GM19438 (cell line): ENCODE measurements at regions not wholly inside any gene's neighbourhood (a gene's known extent, or its start where the extent isn't known, plus 50 kb on each side); places are given as distances from the start of the nearest gene placed in this dataset.

Source experiments
- ATAC-seq: cut with Tn5 transposase; IDR thresholded peaks from one replicate; pipeline ENCODE4 v1.9.1; 2021; ENCODE audit warnings: low read depth; ENCODE audit not compliant: unreplicated experiment

GRCh38 chr9:126122901-126123616 lies 203.6 kb upstream of the MVB12B start:
- ATAC-seq = no peak

GRCh38 chr9:126123927-126124326 lies 202.7 kb upstream of the MVB12B start:
- no peak for ATAC-seq

GRCh38 chr9:126125177-126125576 lies 201.5 kb upstream of the MVB12B start:
- ATAC-seq = no peak

- ATAC-seq = no peak
Measured at GRCh38 chr9:126125577-126125976, 201.1 kb upstream of the MVB12B start.

GRCh38 chr9:126125992-126126409 lies 200.6 kb upstream of the MVB12B start:
- ATAC-seq = no peak

- ATAC-seq = no peak
Measured at GRCh38 chr9:126126807-126127206, 199.8 kb upstream of the MVB12B start.

- no peak for ATAC-seq
Measured at GRCh38 chr9:126127591-126127990, 199.0 kb upstream of the MVB12B start.

GRCh38 chr9:126128494-126129142 lies 198.0 kb upstream of the MVB12B start:
- ATAC-seq = no peak

- no peak for ATAC-seq
Measured at GRCh38 chr9:126131066-126132010, 195.3 kb upstream of the MVB12B start.

- no peak for ATAC-seq
Measured at GRCh38 chr9:126132746-126133145, 193.9 kb upstream of the MVB12B start.

- ATAC-seq = no peak
Measured at GRCh38 chr9:126144196-126144595, 182.4 kb upstream of the MVB12B start.

- no peak for ATAC-seq
Measured at GRCh38 chr9:126144603-126145456, 181.8 kb upstream of the MVB12B start.

GRCh38 chr9:126145887-126146253 lies 180.8 kb upstream of the MVB12B start:
- no peak for ATAC-seq

- ATAC-seq = peak; percentile 66
Measured at GRCh38 chr9:126146254-126147145, 180.1 kb upstream of the MVB12B start.

GRCh38 chr9:126147186-126147935 lies 179.3 kb upstream of the MVB12B start:
- ATAC-seq = no peak

GRCh38 chr9:126147936-126148870 lies 178.4 kb upstream of the MVB12B start:
- no peak for ATAC-seq

GRCh38 chr9:126148994-126149393 lies 177.6 kb upstream of the MVB12B start:
- no peak for ATAC-seq

- no peak for ATAC-seq
Measured at GRCh38 chr9:126149661-126150060, 177.0 kb upstream of the MVB12B start.
